ENCODE measurements at regions not wholly inside any gene's neighbourhood (a gene's known extent, or its start where the extent isn't known, plus 50 kb on each side); places are given as distances from the start of the nearest gene placed in this dataset.

GRCh38 chr1:101178341-101178687, 58.5 kb upstream of the S1PR1 start:
- TF ChIP-seq ZFP37 (tag by site-specific recombination; IDR thresholded peaks at IDR 0.05) (no peak), ZNF555 (tag by site-specific recombination; conservative IDR thresholded peaks at IDR 0.05) (no peak), CTCF (tag by site-specific recombination; IDR thresholded peaks at IDR 0.05) (no peak), SALL2 (tag by site-specific recombination; IDR thresholded peaks at IDR 0.05; ENCODE audit: borderline replicate concordance) (no peak)

Data from HEK293 (cell line).